COLO668 (cell line): ENCODE measurements at regions not wholly inside any gene's neighbourhood (a gene's known extent, or its start where the extent isn't known, plus 50 kb on each side); places are given as distances from the start of the nearest gene placed in this dataset.

Source experiments
- DNase-seq: peaks from one replicate; lab custom pipeline; 2025; ENCODE audit not compliant: unreplicated experiment; lab: John Stamatoyannopoulos, UW

GRCh38 chr12:115108129-115109100 is 424.4 kb upstream of the TBX3 start:
- no peak for DNase-seq

GRCh38 chr12:115103884-115104883 is 420.2 kb upstream of the TBX3 start:
- DNase-seq, result no peak

- DNase-seq, result no peak
Observed at GRCh38 chr12:115102450-115102849, 418.5 kb upstream of the TBX3 start.

GRCh38 chr12:115101520-115101919 is 417.5 kb upstream of the TBX3 start:
- DNase-seq, result no peak

- DNase-seq, result no peak
Observed at GRCh38 chr12:115097416-115097815, 413.4 kb upstream of the TBX3 start.

- DNase-seq, result no peak
Observed at GRCh38 chr12:115096588-115097397, 412.8 kb upstream of the TBX3 start.

- no peak for DNase-seq
Observed at GRCh38 chr12:115095073-115095748, 411.2 kb upstream of the TBX3 start.

GRCh38 chr12:115094163-115094816 is 410.3 kb upstream of the TBX3 start:
- no peak for DNase-seq

- no peak for DNase-seq
Observed at GRCh38 chr12:115093261-115093660, 409.3 kb upstream of the TBX3 start.

GRCh38 chr12:115090783-115091182 is 406.8 kb upstream of the TBX3 start:
- no peak for DNase-seq

GRCh38 chr12:115088995-115089841 is 405.2 kb upstream of the TBX3 start:
- DNase-seq, result no peak

- DNase-seq, result no peak
Observed at GRCh38 chr12:115088328-115088994, 404.5 kb upstream of the TBX3 start.

- DNase-seq, result no peak
Observed at GRCh38 chr12:115085594-115085993, 401.6 kb upstream of the TBX3 start.

GRCh38 chr12:115079760-115080159 is 395.8 kb upstream of the TBX3 start:
- no peak for DNase-seq

GRCh38 chr12:115078990-115079389 is 395.0 kb upstream of the TBX3 start:
- no peak for DNase-seq

- no peak for DNase-seq
Observed at GRCh38 chr12:115078334-115078733, 394.4 kb upstream of the TBX3 start.

GRCh38 chr12:115075552-115076170 is 391.7 kb upstream of the TBX3 start:
- no peak for DNase-seq

GRCh38 chr12:115074617-115075016 is 390.6 kb upstream of the TBX3 start:
- no peak for DNase-seq
